Mesendoderm (in vitro differentiated cells): ENCODE measurements at regions not wholly inside any gene's neighbourhood (a gene's known extent, or its start where the extent isn't known, plus 50 kb on each side); places are given as distances from the start of the nearest gene placed in this dataset.
A peak's percentile ranks its signal among the peaks of the same experiment; 100 is the strongest.

Experiments used
- DNase-seq: peaks from one replicate; pipeline ENCODE4 v3.0.0; 2013
- H2AK5ac ChIP-seq: 2 replicates; pipeline ENCODE4 v1.6.1; 2013; ENCODE audit warnings: low read length, inconsistent platforms
- H2BK120ac ChIP-seq: 2 replicates; pipeline ENCODE4 v1.6.1; 2013; ENCODE audit warnings: low read depth, mild to moderate bottlenecking, low read length, moderate library complexity, mixed read lengths
- H2BK15ac ChIP-seq: replicated peaks from 2 replicates; pipeline ENCODE4 v1.6.1; 2013; ENCODE audit warnings: low read depth, mild to moderate bottlenecking, moderate library complexity
- H2BK5ac ChIP-seq: 2 replicates; pipeline ENCODE4 v1.6.1; 2013; ENCODE audit warnings: low read length, inconsistent platforms
- H3K18ac ChIP-seq: 2 replicates; pipeline ENCODE4 v1.6.1; 2013; ENCODE audit warnings: mild to moderate bottlenecking, low read length, mixed read lengths
- H3K23ac ChIP-seq: one replicate; pipeline ENCODE4 v1.6.1; 2013; ENCODE audit warnings: low read length
- H3K27ac ChIP-seq: 2 replicates; pipeline ENCODE4 v1.5.1; 2013; ENCODE audit warnings: low read depth, mild to moderate bottlenecking, inconsistent platforms, low read length, moderate library complexity
- H3K27me3 ChIP-seq: 2 replicates; pipeline ENCODE4 v1.6.1; 2013; ENCODE audit warnings: low read length, control low read depth, mild to moderate bottlenecking, inconsistent platforms; ENCODE audit not compliant: insufficient read depth, poor library complexity
- H3K36me3 ChIP-seq: 2 replicates; pipeline ENCODE4 v1.6.1; 2013; ENCODE audit warnings: low read length, inconsistent platforms; ENCODE audit not compliant: control insufficient read depth, insufficient read depth
- H3K4ac ChIP-seq: one replicate; pipeline ENCODE4 v1.6.1; 2013; ENCODE audit warnings: low read depth, mild to moderate bottlenecking, low read length, moderate library complexity
- H3K4me1 ChIP-seq: 2 replicates; pipeline ENCODE4 v1.6.1; 2013; ENCODE audit warnings: low read depth, low read length, inconsistent platforms; ENCODE audit not compliant: control insufficient read depth
- H3K4me2 ChIP-seq: 2 replicates; pipeline ENCODE4 v1.6.1; 2013; ENCODE audit warnings: low read length
- H3K4me3 ChIP-seq: 2 replicates; pipeline ENCODE4 v1.5.1; 2013; ENCODE audit warnings: mild to moderate bottlenecking, low read length
- H3K56ac ChIP-seq: one replicate; pipeline ENCODE4 v1.6.1; 2013; ENCODE audit warnings: low read length
- H3K79me1 ChIP-seq: 2 replicates; pipeline ENCODE4 v1.6.1; 2013; ENCODE audit warnings: low read length, inconsistent platforms
- H3K79me2 ChIP-seq: 2 replicates; pipeline ENCODE4 v1.6.1; 2013; ENCODE audit warnings: mild to moderate bottlenecking, low read length; ENCODE audit not compliant: control insufficient read depth, insufficient read depth
- H3K9ac ChIP-seq: 2 replicates; pipeline ENCODE4 v1.6.1; 2013; ENCODE audit warnings: low read length, inconsistent platforms
- H4K5ac ChIP-seq: one replicate; pipeline ENCODE4 v1.6.1; 2013; ENCODE audit warnings: low read length
- H4K8ac ChIP-seq: one replicate; pipeline ENCODE4 v1.6.1; 2013; ENCODE audit warnings: low read depth, mild to moderate bottlenecking, control low read depth, low read length, moderate library complexity
- WGBS: extraction: QIAGEN DNeasy Blood & Tissue Kit; methylation state at CpG from one replicate; pipeline ENCODE4 v1.1.7; 2013; ENCODE audit warnings: low lambda C conversion rate, missing lambda C conversion rate; ENCODE audit not compliant: insufficient coverage; ENCODE audit errors: extremely low coverage; 5-methylcytosine and 5-hydroxymethylcytosine counted together

DNA sequence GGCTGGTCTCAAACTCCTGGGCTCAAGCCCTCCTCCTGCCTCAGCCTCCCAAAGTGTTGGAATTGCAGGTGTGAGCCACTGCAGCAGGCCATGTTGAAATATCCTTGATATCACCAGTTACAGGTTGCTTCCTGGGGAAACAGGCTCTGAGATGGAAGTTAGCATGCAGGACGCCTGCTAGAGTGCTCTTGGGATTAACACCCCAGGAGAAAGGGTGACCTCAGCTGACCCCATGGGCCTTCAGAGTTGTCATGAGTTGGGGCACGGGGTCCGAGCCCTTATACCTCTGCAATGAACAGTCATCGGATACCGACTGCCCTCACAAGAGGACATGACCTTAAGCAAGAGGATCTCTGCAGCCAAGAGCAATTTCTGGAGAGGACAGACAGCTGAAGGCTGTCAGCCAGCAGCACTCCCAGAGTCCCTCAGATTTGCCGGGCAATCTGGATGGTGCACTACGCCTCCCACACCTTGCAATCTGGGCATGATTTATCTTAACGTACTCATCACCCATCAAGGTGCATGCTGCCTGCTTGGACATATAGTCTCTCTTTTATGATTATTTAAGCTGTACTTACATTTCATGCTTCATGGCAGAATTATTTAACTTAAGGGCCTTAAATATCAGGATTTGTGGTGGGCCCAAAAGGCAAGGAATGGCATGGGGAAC is 134.6 kb downstream of the ADSS2 start:
- H3K27ac ChIP-seq: no peak overlapping the region
- H3K56ac ChIP-seq: no peak overlapping the region
- no peak overlapping the region for H4K5ac ChIP-seq
- no peaks in the 10 kb centered on the region for H3K36me3 ChIP-seq
- no peaks in the 10 kb centered on the region for H3K27me3 ChIP-seq
- no peak overlapping the region for H3K18ac ChIP-seq
- no peak overlapping the region for H3K4ac ChIP-seq
- H3K79me1 ChIP-seq: no peaks in the 10 kb centered on the region
- no CpG with 5 or more reads among the region's 8 CpGs for WGBS
- no peak overlapping the region for H3K9ac ChIP-seq
- H3K4me1 ChIP-seq: no peaks in the 10 kb centered on the region
- H3K4me3 ChIP-seq: no peak overlapping the region
- no peak overlapping the region for H3K4me2 ChIP-seq
- no peaks in the 10 kb centered on the region for H3K79me2 ChIP-seq
- no peak overlapping the region for H4K8ac ChIP-seq
- H2BK120ac ChIP-seq: no peak overlapping the region
- no peak overlapping the region for H3K23ac ChIP-seq
- no peak overlapping the region for H2BK5ac ChIP-seq
- no peak for DNase-seq
- no peak overlapping the region for H2AK5ac ChIP-seq
- no peak overlapping the region for H2BK15ac ChIP-seq

DNA sequence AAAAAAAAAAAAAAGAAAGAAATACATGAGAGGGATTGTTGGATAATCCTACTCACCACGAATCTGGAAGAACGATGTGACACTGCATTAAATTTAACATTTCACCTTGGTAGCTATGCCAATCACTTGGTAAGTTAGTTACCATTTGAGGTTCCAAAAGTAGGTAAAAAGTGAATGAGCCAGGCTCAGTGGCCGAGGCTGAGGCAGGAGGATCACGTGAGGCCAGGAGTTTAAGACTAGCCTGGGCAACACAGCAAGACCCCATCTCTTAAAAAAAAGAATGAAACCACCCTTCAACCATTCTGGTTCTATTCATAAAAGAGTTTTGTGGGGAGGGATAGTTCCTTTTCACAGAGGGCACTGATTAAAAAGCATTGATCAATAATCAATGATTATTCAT is 133.6 kb downstream of the ADSS2 start:
- H3K23ac ChIP-seq: no peak overlapping the region
- no peak overlapping the region for H4K5ac ChIP-seq
- no peak overlapping the region for H3K27ac ChIP-seq
- H3K27me3 ChIP-seq: no peaks in the 10 kb centered on the region
- no peak overlapping the region for H3K56ac ChIP-seq
- no peaks in the 10 kb centered on the region for H3K79me1 ChIP-seq
- no peak overlapping the region for H3K9ac ChIP-seq
- H3K79me2 ChIP-seq: no peaks in the 10 kb centered on the region
- H4K8ac ChIP-seq: no peak overlapping the region
- H3K4me2 ChIP-seq: no peak overlapping the region
- no peak for DNase-seq
- H3K4me1 ChIP-seq: peaks cover 2% of the 10 kb centered on the region
- no peak overlapping the region for H3K4ac ChIP-seq
- H2AK5ac ChIP-seq: no peak overlapping the region
- no peak overlapping the region for H2BK5ac ChIP-seq
- no CpG with 5 or more reads among the region's 4 CpGs for WGBS
- H3K18ac ChIP-seq: no peak overlapping the region
- H2BK15ac ChIP-seq: no peak overlapping the region
- H2BK120ac ChIP-seq: no peak overlapping the region
- no peak overlapping the region for H3K4me3 ChIP-seq
- no peaks in the 10 kb centered on the region for H3K36me3 ChIP-seq

DNA sequence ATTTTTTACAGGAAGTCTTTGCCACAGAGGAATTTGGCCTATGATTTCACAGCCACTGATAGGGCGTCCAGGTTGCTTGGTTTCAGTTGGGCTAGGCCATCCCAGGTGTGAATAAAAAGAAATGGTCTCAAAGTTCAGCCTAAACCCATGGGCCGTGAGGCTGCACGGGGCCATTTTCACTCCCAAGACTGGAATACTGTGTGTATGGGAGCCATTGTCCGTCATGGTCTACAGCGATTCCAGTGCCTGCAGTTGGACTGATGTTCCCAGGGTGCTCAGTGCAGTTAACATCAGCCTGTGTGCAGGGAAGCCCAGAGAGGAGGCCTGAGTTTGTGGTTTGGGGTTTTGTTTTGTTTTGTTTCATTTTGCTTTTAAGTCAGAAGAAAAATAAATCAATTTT is 133.2 kb downstream of the ADSS2 start:
- WGBS: no CpG with 5 or more reads among the region's 5 CpGs
- Histone ChIP-seq H3K4me3 (no peak overlapping the region), H3K27me3 (no peaks in the 10 kb centered on the region), H3K23ac (no peak overlapping the region), H4K8ac (no peak overlapping the region), H2BK120ac (no peak overlapping the region), H3K79me2 (no peaks in the 10 kb centered on the region), H2BK5ac (no peak overlapping the region), H3K4me1 (peaks cover 2% of the 10 kb centered on the region), H3K79me1 (no peaks in the 10 kb centered on the region), H2AK5ac (no peak overlapping the region), H3K4me2 (no peak overlapping the region), H4K5ac (no peak overlapping the region), H3K9ac (no peak overlapping the region), H3K56ac (no peak overlapping the region), H2BK15ac (no peak overlapping the region), H3K18ac (no peak overlapping the region), H3K27ac (no peak overlapping the region), H3K4ac (no peak overlapping the region), H3K36me3 (no peaks in the 10 kb centered on the region)
- DNase-seq: no peak

DNA sequence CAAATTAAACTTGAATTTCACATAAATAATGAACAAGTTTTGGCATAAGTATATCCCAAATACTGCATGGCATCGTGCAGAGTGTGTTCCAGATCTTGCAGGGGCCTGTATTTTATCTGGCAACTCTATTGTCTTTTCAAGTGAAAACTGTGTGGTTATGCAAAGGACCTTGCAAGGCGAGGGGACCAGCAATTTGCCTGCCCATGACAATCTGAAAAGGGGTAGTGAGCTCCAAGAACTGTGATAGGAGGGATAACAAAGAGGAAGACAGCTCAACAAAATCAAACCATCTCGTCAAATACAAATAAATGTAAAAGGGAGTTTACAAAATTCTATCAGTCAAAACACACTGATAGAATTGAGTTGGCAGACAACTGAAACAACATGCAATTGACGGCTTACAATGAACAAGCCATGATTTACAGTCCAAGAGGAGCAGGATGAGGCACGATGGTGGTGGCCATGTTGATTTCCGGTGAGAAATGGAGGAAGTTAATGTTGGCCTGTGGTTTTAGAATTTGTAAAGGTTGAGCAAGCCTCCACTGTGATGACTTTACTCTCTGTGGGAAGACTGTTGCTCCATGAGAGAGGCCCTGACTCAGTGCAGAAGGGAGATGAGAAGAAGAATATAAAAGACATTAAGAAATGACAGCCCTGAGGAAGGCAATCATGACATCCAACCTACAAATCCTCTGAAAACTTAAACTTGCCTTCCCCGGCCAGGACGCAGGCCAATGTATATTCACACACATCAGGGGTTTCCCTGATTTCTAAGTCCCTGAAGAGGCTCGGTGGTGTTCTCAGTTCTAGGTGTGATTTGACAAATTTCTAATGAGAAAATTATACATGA is 132.2 kb downstream of the ADSS2 start:
- Histone ChIP-seq H4K5ac (no peak overlapping the region), H3K23ac (no peak overlapping the region), H2BK5ac (no peak overlapping the region), H3K4ac (no peak overlapping the region), H2AK5ac (no peak overlapping the region), H3K79me1 (no peaks in the 10 kb centered on the region), H3K27ac (no peak overlapping the region), H3K4me2 (no peak overlapping the region), H3K27me3 (no peaks in the 10 kb centered on the region), H3K18ac (no peak overlapping the region), H2BK120ac (no peak overlapping the region), H3K56ac (no peak overlapping the region), H2BK15ac (no peak overlapping the region), H3K4me1 (peaks cover 2% of the 10 kb centered on the region), H3K9ac (no peak overlapping the region), H3K36me3 (no peaks in the 10 kb centered on the region), H3K4me3 (no peak overlapping the region), H3K79me2 (no peaks in the 10 kb centered on the region), H4K8ac (no peak overlapping the region)
- no CpG with 5 or more reads among the region's 9 CpGs for WGBS
- DNase-seq: no peak

DNA sequence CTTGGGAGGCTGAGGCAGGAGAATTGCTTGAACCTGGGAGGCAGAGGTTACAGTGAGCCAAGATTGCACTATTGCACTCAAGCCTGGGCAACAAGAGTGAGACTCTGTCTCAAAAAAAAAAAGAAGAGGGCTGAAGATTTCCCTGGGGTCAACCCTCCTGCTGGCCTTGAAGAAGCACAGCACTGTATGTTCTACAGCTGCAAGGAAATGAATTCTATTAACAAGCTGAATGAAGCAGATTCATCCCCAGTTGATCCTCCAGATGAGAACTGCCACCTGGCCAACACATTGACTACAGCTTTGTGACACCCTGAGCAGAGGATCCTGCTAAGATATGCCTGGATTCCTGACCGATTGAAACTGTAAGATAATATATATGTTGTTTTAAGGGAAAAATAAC is 129.5 kb downstream of the ADSS2 start:
- no peak for DNase-seq
- no CpG with 5 or more reads among the region's 1 CpG for WGBS
- no peak overlapping the region for H3K27ac ChIP-seq

More for the DNA sequence above, 129.5 kb downstream of the ADSS2 start:
- H3K4ac ChIP-seq: no peak overlapping the region
- peak overlapping the region; percentile 38 for H3K56ac ChIP-seq
- H4K5ac ChIP-seq: no peak overlapping the region
- H3K4me3 ChIP-seq: no peak overlapping the region
- H3K36me3 ChIP-seq: no peaks in the 10 kb centered on the region
- H3K79me1 ChIP-seq: no peaks in the 10 kb centered on the region
- H3K79me2 ChIP-seq: no peaks in the 10 kb centered on the region
- no peak overlapping the region for H2BK120ac ChIP-seq
- H3K27me3 ChIP-seq: no peaks in the 10 kb centered on the region
- no peak overlapping the region for H4K8ac ChIP-seq
- peaks cover 2% of the 10 kb centered on the region for H3K4me1 ChIP-seq
- no peak overlapping the region for H2BK15ac ChIP-seq
- H2AK5ac ChIP-seq: no peak overlapping the region
- H3K4me2 ChIP-seq: no peak overlapping the region
- peak overlapping the region; percentile 70 for H3K18ac ChIP-seq
- no peak overlapping the region for H2BK5ac ChIP-seq
- H3K9ac ChIP-seq: no peak overlapping the region
- no peak overlapping the region for H3K23ac ChIP-seq
